Endothelial cell of umbilical vein (primary cell): ENCODE measurements at regions not wholly inside any gene's neighbourhood (a gene's known extent, or its start where the extent isn't known, plus 50 kb on each side); places are given as distances from the start of the nearest gene placed in this dataset.

Experiments used
- BruUV-seq: library from RNA; stranded (reverse); fragments of 400-500 nt; replicated peaks from 2 replicates; lab custom pipeline; 2021; lab: Mats Ljungman, UMichigan
- CTCF ChIA-PET: fragments of 300-600, 350-600 bp; sonication (Branson Sonifier 250); formaldehyde crosslinking; loops from one replicate; lab custom pipeline; 2021; ENCODE audit warnings: antibody characterized with exemption, inconsistent platforms; lab: Charles Lee
- POLR2A ChIA-PET: fragments of 300-600, 350-600 bp; sonication (Branson Sonifier 250); formaldehyde crosslinking; loops from one replicate; lab custom pipeline; 2021; ENCODE audit warnings: antibody characterized with exemption, inconsistent platforms; lab: Charles Lee
- DNase-seq: peaks from one replicate; pipeline ENCODE4 v3.0.0-alpha.2; 2011; ENCODE audit warnings: low read depth, low spot score
- FAIRE-seq: peaks from 2 replicates; lab custom pipeline; 2011; peaks lifted over from hg19 to GRCh38; lab: Jason Lieb, UNC
- H2AFZ ChIP-seq: 2 replicates; pipeline ENCODE4 v1.6.0; 2012; ENCODE audit warnings: low read depth, low read length, control low read depth, inconsistent platforms
- H3K27ac ChIP-seq: 2 replicates; pipeline ENCODE4 v1.5.1; 2011; ENCODE audit warnings: low read depth, mild to moderate bottlenecking, control low read depth, low read length, moderate library complexity; ENCODE audit not compliant: insufficient read depth
- H3K27me3 ChIP-seq, 2 experiments: 2 replicates each; pipeline versions ENCODE4 v1.6.0 to v1.6.1; 2011; ENCODE audit warnings: low read length in 2 of 2, mixed read lengths in 1 of 2; ENCODE audit not compliant: control insufficient read depth in 2 of 2, insufficient read depth in 2 of 2
- H3K36me3 ChIP-seq, 2 experiments: 2 replicates in 1 of 2; 3 replicates in 1 of 2; pipeline ENCODE4 v1.5.1; 2011; ENCODE audit warnings: low read length in 2 of 2, mild to moderate bottlenecking in 1 of 2, moderate library complexity in 1 of 2; ENCODE audit not compliant: control insufficient read depth in 2 of 2, insufficient read depth in 2 of 2; ENCODE audit errors: extremely low read depth in 1 of 2
- H3K4me1 ChIP-seq: 3 replicates; pipeline ENCODE4 v1.5.1; 2011; ENCODE audit warnings: mild to moderate bottlenecking, low read length; ENCODE audit not compliant: control insufficient read depth, insufficient read depth; ENCODE audit errors: extremely low read depth
- H3K4me2 ChIP-seq: 2 replicates; pipeline ENCODE4 v1.6.1; 2011; ENCODE audit warnings: low read length, control low read depth, mixed read lengths; ENCODE audit not compliant: insufficient read depth
- H3K4me3 ChIP-seq, 3 experiments: fragments of 200-600 bp in 1 of 3; sonication (generic), shearing (Covaris generic) in 1 of 3; replicated peaks in 1 of 3; 2 replicates each; pipeline ENCODE4 v1.5.1; 2011 to 2016; ENCODE audit warnings: control low read depth in 3 of 3, low read length in 3 of 3, mild to moderate bottlenecking in 2 of 3, inconsistent platforms in 1 of 3, low read depth in 1 of 3, moderate library complexity in 1 of 3; ENCODE audit not compliant: insufficient read depth in 1 of 3
- H3K79me2 ChIP-seq: 2 replicates; pipeline ENCODE4 v1.6.0; 2012; ENCODE audit warnings: low read length, inconsistent platforms; ENCODE audit not compliant: control insufficient read depth, insufficient read depth
- H3K9ac ChIP-seq: replicated peaks from 2 replicates; pipeline ENCODE3; 2011; ENCODE audit warnings: low read length, control low read depth; ENCODE audit not compliant: insufficient read depth; ENCODE audit errors: extremely low read depth
- H3K9me1 ChIP-seq: replicated peaks from 3 replicates; pipeline ENCODE4 v1.6.0; 2011; ENCODE audit warnings: mild to moderate bottlenecking, low read length; ENCODE audit not compliant: control insufficient read depth, insufficient read depth; ENCODE audit errors: extremely low read depth
- H3K9me3 ChIP-seq: replicated peaks from 2 replicates; pipeline ENCODE4 v1.5.1; 2012; ENCODE audit warnings: low read length, inconsistent platforms; ENCODE audit not compliant: control insufficient read depth, insufficient read depth
- H4K20me1 ChIP-seq: replicated peaks from 2 replicates; pipeline ENCODE3; 2011; ENCODE audit warnings: mild to moderate bottlenecking, low read length; ENCODE audit not compliant: control insufficient read depth, insufficient read depth; ENCODE audit errors: extremely low read depth
- CTCF ChIP-seq, 2 donors: IDR thresholded peaks; 1 replicate in 1 of 2; 2 replicates in 1 of 2; pipeline ENCODE4 v1.5.1; 2011; ENCODE audit warnings: low read length in 2 of 2, mild to moderate bottlenecking in 2 of 2, moderate library complexity in 2 of 2, control low read depth in 1 of 2, inconsistent platforms in 1 of 2, low read depth in 1 of 2; ENCODE audit not compliant: insufficient read depth in 1 of 2; ENCODE audit errors: extremely low read depth in 1 of 2
- EZH2 ChIP-seq: IDR thresholded peaks from 2 replicates; pipeline ENCODE4 v1.6.1; 2012; ENCODE audit warnings: borderline replicate concordance, low read depth, mild to moderate bottlenecking, moderate library complexity, low read length, inconsistent platforms; ENCODE audit not compliant: severe bottlenecking
- FOS ChIP-seq: IDR thresholded peaks from 2 replicates; pipeline ENCODE4 v1.6.1; 2011; ENCODE audit warnings: mild to moderate bottlenecking, low read length, moderate library complexity, borderline replicate concordance; ENCODE audit not compliant: insufficient read depth
- GATA2 ChIP-seq: IDR thresholded peaks from 2 replicates; pipeline ENCODE4 v1.7.0; 2011; ENCODE audit warnings: low read depth, mild to moderate bottlenecking, moderate library complexity, mixed read lengths, low read length; ENCODE audit not compliant: insufficient read length, insufficient read depth
- JUN ChIP-seq: IDR thresholded peaks from 2 replicates; pipeline ENCODE4 v1.6.1; 2011; ENCODE audit warnings: borderline replicate concordance, low read depth; ENCODE audit not compliant: insufficient read length, insufficient read depth
- MYC ChIP-seq: IDR thresholded peaks from one replicate; pipeline ENCODE4 v1.6.1; 2011; ENCODE audit warnings: mild to moderate bottlenecking, low read depth, low read length
- POLR2A ChIP-seq: IDR thresholded peaks from 2 replicates; pipeline ENCODE4 v1.6.1; 2012; ENCODE audit warnings: low read depth, mild to moderate bottlenecking, control low read depth, low read length
- POLR2AphosphoS5 ChIP-seq: IDR thresholded peaks from 2 replicates; pipeline ENCODE4 v1.6.1; 2012; ENCODE audit warnings: low read depth, mild to moderate bottlenecking, control low read depth, low read length, moderate library complexity; ENCODE audit not compliant: insufficient read depth
- dilution Hi-C: fragments of 300-500 bp; cut with MboI; formaldehyde crosslinking; loops from one replicate; pipeline ENCODE4 v1.15.0; 2019; ENCODE audit warnings: low sequenced_read_pairs; ENCODE audit not compliant: extremely low pct_ligation_motif_present
- intact Hi-C: fragments of 100-400 bp; cut with micrococcal nuclease; formaldehyde crosslinking; loops from one replicate; pipeline ENCODE4 v1.10.0; 2022
- TF ChIP-seq, protein P1 (sequence below): IDR thresholded peaks from 2 replicates; pipeline ENCODE4 v1.6.1; 2011; ENCODE audit not compliant: insufficient read depth, insufficient read length

- Histone ChIP-seq H3K27ac (no peak overlapping the region), H2AFZ (no peak overlapping the region), H4K20me1 (no peaks in the 10 kb centered on the region), H3K9me1 (no peaks in the 10 kb centered on the region), H3K9ac (no peak overlapping the region), H3K27me3 (no peaks in the 10 kb centered on the region), H3K79me2 (no peaks in the 10 kb centered on the region), H3K36me3 (no peaks in the 10 kb centered on the region), H3K4me1 (no peaks in the 10 kb centered on the region), H3K4me2 (no peak overlapping the region), H3K9me3 (no peaks in the 10 kb centered on the region), H3K4me3 (no peak overlapping the region)
- intact Hi-C loops, result no loop called here
- POLR2A ChIA-PET, result no interaction called here
- no TSS peak for BruUV-seq
- dilution Hi-C loops, result no loop called here
- DNase-seq (no peak), FAIRE-seq (no peak)
- TF ChIP-seq FOS (no peak), GATA2 (no peak), CTCF (IDR thresholded peaks at IDR 0.05; ENCODE audit: extremely low read depth in 1 of 2, insufficient read depth in 1 of 2, low read depth in 1 of 2, low read length in 2 of 2) (no peak), POLR2A (no peak), POLR2AphosphoS5 (no peak), EZH2 (no peak), MYC (no peak), JUN (no peak)
- TF ChIP-seq, protein P1, sequence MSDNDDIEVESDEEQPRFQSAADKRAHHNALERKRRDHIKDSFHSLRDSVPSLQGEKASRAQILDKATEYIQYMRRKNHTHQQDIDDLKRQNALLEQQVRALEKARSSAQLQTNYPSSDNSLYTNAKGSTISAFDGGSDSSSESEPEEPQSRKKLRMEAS, result no peak
- CTCF ChIA-PET, result no interaction called here
Measured at GRCh38 chr18:51383116-51383515, 185.6 kb upstream of the MEX3C start.
